GM21390 (cell line): ENCODE measurements at regions not wholly inside any gene's neighbourhood (a gene's known extent, or its start where the extent isn't known, plus 50 kb on each side); places are given as distances from the start of the nearest gene placed in this dataset.

Experiments used
- ATAC-seq: cut with Tn5 transposase; IDR thresholded peaks from one replicate; pipeline ENCODE4 v1.9.1; 2021; ENCODE audit not compliant: unreplicated experiment

- no peak for ATAC-seq
These were observed 239.1 kb upstream of the CEP162 start for GRCh38 chr6:84466511-84466910.

DNA sequence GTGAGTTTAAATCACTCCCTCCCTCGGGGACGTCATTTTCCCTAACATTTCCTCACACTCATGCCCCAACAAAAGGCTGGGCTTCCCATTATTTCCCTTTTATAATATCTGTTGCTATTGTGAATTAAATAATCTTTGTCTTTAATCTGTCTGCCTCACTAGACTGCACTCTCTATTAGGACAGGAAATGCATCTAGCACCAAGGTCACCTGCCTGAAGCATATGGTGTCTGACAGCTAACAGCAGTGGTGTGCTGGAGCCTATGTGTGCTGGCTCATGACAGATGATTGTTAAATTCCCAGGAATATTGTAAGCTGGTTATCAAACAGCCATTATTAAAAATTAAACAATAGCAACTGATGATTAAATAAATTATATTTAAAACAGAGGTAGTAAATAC is 237.0 kb upstream of the CEP162 start:
- ATAC-seq = no peak

DNA sequence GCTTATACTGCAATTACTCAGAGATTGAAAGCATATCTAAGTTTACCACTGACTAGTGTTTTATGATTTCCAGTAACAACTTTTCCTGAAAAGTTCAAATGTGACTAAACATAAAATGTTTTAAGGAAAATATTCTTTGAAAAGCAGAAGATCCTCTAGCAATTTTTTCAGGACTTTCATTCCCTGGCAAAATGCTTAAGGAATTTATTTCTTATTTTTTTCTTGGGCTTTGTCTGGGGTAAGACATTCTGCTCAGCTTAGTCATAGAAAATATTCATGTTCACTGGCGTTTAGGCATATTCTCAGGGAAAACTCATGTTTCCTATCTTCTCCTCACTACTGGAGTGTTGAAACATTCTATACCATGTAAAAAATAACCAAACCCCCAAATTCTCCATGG is 235.3 kb upstream of the CEP162 start:
- no peak for ATAC-seq

DNA sequence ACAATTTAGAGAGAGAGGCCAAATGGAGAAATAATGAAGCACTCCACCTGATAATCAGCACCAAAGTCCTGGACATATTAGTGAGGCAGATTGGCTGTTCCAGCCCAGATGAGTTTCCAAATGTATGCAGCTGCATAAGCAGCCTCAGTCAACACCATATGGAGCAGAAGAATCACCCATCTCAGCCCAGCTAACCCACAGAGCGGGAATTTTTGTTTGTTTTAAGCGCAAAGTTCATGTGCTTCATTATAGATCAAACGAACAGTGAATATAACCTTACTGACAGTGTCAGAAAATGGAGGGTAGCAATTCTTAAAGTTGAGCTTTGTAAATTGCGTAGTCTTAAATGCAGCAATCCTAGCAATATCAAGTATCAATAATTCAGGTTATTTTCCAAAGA is 234.0 kb upstream of the CEP162 start:
- no peak for ATAC-seq

DNA sequence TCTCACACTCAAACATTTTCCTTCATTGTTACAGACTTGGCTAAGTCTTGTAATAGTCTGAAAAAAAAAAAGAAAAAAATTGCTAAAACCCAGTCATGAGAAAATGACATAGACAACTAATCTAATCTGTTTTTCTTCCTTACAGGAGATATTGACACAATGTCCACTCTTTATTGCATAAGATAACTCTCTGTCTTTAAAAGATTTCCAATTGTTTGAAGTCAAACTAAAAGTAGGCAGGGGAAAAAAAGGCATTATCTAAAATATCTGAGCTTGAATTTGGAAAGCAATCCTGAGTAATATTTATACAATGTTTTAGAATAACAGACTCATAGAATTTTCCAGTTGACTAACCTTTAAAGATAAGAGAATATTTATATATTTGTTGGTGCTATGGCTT is 233.0 kb upstream of the CEP162 start:
- no peak for ATAC-seq

DNA sequence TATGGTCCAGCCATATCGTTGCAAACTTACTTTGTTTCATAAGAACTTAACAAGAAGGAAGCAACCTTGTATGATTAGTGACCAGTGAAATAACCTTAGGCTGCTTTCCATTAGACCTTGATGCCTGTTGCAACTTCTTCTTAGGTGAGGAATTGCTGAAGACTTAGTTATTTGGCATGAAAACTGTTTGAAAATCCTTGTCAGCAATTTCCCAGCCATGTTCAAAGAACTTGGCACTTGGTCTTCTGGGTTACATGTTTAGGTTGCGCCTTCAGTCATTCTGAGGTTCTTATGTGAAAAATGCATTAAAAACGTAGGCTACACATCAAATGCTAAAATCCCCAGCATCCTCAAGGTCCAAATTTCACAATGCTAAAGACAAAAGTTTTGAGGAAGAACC is 232.0 kb upstream of the CEP162 start:
- ATAC-seq = no peak

- no peak for ATAC-seq
These were observed 230.8 kb upstream of the CEP162 start for GRCh38 chr6:84458271-84458670.

GRCh38 chr6:84457276-84457675 is 229.8 kb upstream of the CEP162 start:
- ATAC-seq = no peak

DNA sequence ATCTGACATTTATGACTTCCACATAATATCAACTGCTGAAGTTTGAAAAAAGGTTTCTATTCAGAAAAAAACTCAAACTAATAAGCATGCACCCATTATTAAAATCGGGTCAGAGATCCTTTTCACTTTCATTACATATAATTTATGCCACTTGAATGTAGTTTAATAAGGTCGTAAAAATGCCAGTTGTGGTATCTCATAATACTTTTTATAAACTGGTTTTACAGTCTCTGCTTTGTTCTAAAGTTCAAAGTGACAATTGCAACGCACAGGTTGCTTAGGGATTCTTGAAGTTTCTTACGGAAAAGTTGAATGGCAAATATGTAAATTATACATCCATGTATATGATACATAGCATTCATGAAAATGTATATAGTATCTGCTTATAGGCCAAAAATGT is 229.4 kb upstream of the CEP162 start:
- ATAC-seq = no peak

GRCh38 chr6:84455511-84456029 is 228.1 kb upstream of the CEP162 start:
- no peak for ATAC-seq

DNA sequence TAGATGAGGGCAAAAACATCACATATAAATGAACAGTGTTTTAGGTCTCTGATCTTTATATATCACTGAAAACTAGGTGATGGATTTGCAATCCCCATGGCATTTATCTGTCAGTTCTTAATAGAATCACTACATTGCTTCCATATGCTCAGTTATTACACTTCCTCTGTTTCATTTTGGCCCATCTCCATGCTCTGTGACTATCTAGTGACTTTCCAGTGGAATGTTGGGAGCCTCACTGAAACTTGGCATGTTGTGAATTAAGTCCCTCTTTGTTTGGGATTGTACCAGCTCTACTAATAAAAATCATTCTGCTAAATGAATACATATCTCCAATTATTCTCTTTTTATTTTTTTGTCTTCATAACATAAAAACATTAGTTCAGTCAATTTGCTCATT is 226.1 kb upstream of the CEP162 start:
- ATAC-seq = no peak

DNA sequence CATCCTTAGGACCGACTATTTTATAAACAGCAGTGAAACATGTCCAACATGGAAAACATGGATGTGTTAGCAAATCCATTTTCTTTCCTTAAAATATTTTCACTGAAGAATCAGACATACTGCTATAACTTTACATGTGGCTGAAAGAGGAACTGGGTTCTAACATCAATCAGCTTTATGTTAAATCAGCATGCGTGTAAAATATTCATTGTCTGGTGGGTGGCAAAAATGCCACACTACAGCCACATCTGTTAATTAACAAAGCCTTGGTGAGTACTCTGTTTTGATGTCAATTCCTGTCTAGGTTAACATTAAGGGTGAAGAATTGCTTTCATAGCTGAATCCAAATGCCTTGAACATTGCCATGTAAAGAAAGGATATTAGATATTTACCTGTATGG is 222.6 kb upstream of the CEP162 start:
- ATAC-seq = no peak

DNA sequence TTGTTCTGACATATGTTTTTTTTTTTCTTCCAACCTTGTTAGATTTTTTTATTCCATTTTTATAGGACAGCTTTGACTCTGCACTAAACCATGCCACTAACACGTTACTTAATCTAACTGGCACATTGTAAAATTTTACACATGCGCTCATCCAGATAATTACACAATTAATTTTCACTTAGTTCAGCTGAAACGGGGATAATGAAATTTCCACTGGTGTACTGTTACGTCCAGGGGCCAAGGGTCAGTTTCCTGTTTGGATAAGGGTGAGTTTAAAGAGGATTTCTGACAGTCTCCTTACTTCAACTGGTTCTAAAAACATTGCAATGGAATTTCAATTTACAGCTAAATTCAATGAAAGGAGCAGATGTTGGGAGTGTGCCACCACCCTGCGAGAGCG is 221.8 kb upstream of the CEP162 start:
- no peak for ATAC-seq

GRCh38 chr6:84448331-84448730 is 220.9 kb upstream of the CEP162 start:
- no peak for ATAC-seq

- no peak for ATAC-seq
These were observed 220.2 kb upstream of the CEP162 start for GRCh38 chr6:84447651-84448050.

DNA sequence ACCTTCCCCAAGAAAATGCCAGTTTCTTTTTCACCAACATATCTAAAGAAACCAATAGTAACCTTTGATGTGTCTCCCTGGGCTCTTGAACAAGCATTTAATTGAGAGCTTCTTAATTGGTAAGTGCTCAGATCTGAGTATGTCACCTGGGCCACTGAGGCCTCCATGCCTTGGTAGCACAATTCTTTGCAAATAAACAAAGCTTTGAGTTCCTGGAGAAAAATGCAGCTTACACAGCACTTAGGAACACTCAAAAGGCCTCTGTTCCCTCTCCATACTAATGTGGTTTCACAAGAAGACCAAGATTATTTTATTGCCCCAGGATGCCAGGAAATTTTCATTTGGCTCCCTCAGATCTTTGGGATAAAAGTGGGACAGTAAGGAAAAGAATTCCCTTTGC is 217.6 kb upstream of the CEP162 start:
- no peak for ATAC-seq

DNA sequence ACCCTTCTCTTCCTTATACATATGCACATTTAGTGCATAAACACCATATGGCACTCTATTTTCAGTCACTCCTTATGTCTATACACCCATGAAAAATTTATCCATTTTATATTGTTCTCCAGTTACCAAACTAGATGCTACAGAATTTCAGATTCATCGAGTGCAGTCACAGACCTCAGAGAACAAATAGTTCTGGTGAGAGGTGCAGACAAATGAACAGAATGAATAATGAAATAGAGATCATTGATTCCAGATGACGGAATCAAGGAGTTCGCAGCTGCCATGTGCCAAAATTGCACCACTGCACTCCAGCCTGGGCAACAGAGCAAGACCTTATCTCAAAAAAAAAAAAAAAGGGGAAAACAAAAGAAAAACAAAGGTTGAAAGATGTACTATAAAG is 214.8 kb upstream of the CEP162 start:
- no peak for ATAC-seq

DNA sequence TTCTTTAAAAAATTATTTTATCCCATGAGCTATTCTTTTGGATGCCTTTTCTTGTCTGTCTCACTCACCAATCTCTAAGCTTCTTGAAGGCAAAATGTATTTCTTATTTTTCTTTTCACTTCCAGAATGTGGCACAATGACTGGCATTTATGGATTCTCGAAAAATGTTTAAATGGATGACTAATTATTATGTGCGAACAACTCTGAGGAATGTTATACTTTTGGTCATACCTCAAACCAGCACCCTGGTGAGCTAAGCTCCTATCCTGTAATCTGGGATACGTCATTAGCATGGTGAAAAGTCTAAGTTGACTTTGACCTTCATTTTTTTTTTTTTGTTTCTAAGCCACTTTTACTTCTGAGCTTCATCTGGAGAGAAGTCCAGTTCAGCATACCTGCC is 214.0 kb upstream of the CEP162 start:
- ATAC-seq = no peak

- ATAC-seq = no peak
These were observed 207.1 kb upstream of the CEP162 start for GRCh38 chr6:84434550-84434949.

GRCh38 chr6:84432619-84433018 is 205.2 kb upstream of the CEP162 start:
- no peak for ATAC-seq

DNA sequence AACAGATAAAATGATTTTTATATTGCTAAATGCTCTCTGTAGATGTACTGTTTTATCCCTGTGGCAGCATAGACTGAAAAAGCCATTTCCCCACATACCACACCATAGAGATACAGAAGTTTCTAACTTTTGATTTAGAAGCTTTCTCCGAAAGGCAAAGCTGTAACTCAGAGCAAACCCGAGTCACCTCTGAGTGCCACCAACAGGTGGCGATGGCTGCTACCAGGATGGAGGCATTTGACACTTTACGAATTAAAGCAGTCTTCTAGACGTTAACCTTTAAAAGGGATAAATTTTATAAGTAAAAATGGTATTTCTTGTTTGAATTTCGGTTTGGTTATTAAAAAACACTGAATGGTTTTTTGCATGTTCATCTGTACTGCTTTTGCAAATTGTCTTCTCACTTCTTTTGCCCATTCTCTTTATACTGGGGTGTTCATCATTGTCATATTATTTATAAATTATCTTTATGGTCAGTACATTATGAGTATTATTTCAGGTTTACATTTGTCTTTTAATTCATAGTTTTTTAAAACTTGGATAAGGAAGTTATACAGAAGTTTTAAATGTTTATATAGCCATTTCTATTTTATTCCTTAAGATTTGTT is 201.0 kb upstream of the CEP162 start:
- peak; percentile 78 for ATAC-seq

DNA sequence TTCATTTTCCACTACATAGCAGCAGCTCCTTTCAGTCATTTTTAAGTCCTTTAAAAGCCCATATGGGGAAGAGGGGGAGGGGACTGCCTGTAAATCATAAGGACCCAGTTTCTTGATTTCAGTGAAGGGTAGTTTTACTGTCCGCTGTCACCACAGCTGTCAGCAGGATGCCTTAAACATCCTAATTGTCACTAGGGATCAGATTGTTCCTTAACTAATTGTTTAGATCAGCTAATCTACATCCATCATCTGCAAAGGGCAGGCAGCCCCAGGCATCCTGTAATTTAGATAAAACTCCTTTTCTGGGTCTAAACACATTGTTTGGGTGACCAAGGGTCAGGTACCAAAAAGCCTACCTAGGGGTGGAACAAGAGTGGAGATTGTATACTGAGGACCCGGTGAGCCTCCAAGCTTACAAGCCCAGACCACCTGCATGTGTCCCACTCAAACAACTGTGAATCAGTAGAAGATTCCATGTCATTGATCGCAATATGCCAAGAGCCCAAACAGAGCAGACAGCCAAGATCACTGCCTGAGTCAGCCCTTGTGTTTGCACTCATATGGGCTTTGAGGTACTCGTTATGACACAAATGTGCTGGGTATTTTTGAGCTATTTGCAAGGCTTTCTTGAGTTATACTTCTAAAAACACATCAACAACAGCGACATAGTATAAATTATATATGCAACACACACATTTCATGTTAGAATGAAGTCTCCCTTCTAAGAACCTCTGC is 198.7 kb upstream of the CEP162 start:
- ATAC-seq = no peak

DNA sequence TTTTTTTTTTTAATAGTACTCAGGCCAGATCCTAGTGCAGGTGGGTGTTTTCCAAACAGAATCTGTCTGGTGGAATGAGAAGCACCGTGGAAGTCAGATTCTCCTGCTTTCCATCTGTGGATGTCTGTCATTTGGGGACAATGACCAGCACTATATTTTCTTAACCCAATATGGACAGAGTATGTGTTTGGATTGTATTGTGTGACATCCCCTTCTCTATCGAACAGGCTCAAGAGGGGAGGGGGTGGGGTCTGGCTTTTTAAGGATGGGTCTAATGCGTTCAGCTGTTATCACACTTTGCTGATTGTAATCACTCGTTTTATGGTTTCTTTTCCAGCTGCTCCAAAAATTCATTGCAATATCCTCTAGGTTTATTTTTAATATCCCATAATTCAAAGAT is 197.5 kb upstream of the CEP162 start:
- ATAC-seq = no peak
